ENCODE measurements at regions not wholly inside any gene's neighbourhood (a gene's known extent, or its start where the extent isn't known, plus 50 kb on each side); places are given as distances from the start of the nearest gene placed in this dataset.

- TF ChIP-seq ZNF274 (IDR thresholded peaks at IDR 0.05; ENCODE audit: low read depth, low read length) (no peak), YY1 (IDR thresholded peaks at IDR 0.05; ENCODE audit: insufficient read depth, insufficient read length) (no peak)
Measured at GRCh38 chr13:103812971-103813370, 746.8 kb upstream of the SLC10A2 start.
